Neutrophil (primary cell): ENCODE measurements at regions not wholly inside any gene's neighbourhood (a gene's known extent, or its start where the extent isn't known, plus 50 kb on each side); places are given as distances from the start of the nearest gene placed in this dataset.

Experiments
- H3K27ac ChIP-seq: fragments of 200-600 bp; sonication (generic); 2 replicates; pipeline ENCODE4 v1.5.1; 2016; ENCODE audit warnings: mild to moderate bottlenecking, moderate library complexity
- H3K27me3 ChIP-seq: fragments of 200-600 bp; sonication (generic); 2 replicates; pipeline ENCODE4 v1.6.0; 2016; ENCODE audit warnings: mild to moderate bottlenecking
- H3K36me3 ChIP-seq: fragments of 200-600 bp; sonication (generic); 2 replicates; pipeline ENCODE4 v1.5.1; 2017
- H3K4me1 ChIP-seq, 2 experiments: fragments of 200-600 bp in 1 of 2; sonication (generic) in 1 of 2; 1 replicate in 1 of 2; 2 replicates in 1 of 2; pipeline versions ENCODE4 v1.5.1 to v1.6.1; 2013 to 2016; ENCODE audit warnings: low read depth in 1 of 2, low read length in 1 of 2, mild to moderate bottlenecking in 1 of 2, moderate library complexity in 1 of 2; ENCODE audit not compliant: control insufficient read depth in 1 of 2, insufficient read depth in 1 of 2
- H3K4me3 ChIP-seq, 2 experiments: fragments of 200-600 bp in 1 of 2; sonication (generic) in 1 of 2; 1 replicate in 1 of 2; 2 replicates in 1 of 2; pipeline ENCODE4 v1.5.1; 2013 to 2016; ENCODE audit warnings: low read depth in 1 of 2, low read length in 1 of 2, mild to moderate bottlenecking in 1 of 2, moderate library complexity in 1 of 2
- H3K9me3 ChIP-seq: fragments of 200-600 bp; sonication (generic); 2 replicates; pipeline ENCODE4 v1.5.1; 2016
- TF ChIP-seq, protein P1 (sequence below): fragments of 200-600 bp; sonication (generic); IDR thresholded peaks from 2 replicates; pipeline ENCODE4 v1.5.1; 2016; ENCODE audit warnings: antibody characterized with exemption

DNA sequence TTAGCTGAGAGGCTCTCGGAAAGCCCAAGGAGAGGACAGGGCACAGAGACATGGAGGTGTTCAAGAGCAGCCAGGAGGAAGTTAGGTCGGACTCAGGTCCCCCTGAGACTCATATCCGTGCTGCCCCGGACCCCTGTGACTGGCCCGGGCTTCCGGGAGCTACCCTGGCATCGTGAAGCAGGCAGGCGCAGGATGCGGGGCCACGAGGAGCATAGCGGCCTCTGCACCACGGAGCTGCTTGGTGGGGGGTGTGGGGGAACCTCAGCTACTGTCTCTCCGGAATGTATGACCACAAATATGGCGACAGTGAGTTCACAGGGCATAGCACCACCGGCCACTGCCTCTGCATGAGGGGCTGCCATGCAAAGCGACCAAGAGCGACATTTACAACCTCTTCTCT lies 112.2 kb upstream of the GUCA2B start:
- peaks cover 24% of the 10 kb centered on the region for H3K27me3 ChIP-seq
- H3K27ac ChIP-seq = no peak overlapping the region

DNA sequence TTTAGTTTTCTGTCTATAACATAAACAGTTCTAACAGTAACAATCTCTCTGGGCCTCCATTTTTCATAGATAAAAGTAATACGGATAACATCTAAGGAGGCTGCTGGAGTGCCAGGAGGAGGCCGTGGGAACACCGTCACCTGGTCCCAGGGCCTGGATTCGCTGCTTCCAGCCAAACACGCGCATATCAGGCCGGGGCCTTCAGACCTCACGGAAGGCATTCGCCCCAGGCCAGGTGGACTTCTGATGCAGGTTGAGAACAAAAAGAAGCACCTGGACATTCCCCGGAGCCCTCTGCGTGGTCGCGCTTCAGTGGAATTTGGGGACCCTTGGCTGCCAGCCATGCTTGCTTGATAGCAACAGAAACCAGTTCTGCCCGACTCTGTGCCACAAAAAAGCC lies 113.1 kb upstream of the GUCA2B start:
- Histone ChIP-seq H3K4me1 (peaks cover 3 to 6% of the 10 kb centered on the region in 2 experiments), H3K9me3 (no peaks in the 10 kb centered on the region), H3K36me3 (no peaks in the 10 kb centered on the region), H3K4me3 (no peak overlapping the region), H3K27ac (no peak overlapping the region), H3K27me3 (peaks cover 28% of the 10 kb centered on the region)
- TF ChIP-seq, protein P1, sequence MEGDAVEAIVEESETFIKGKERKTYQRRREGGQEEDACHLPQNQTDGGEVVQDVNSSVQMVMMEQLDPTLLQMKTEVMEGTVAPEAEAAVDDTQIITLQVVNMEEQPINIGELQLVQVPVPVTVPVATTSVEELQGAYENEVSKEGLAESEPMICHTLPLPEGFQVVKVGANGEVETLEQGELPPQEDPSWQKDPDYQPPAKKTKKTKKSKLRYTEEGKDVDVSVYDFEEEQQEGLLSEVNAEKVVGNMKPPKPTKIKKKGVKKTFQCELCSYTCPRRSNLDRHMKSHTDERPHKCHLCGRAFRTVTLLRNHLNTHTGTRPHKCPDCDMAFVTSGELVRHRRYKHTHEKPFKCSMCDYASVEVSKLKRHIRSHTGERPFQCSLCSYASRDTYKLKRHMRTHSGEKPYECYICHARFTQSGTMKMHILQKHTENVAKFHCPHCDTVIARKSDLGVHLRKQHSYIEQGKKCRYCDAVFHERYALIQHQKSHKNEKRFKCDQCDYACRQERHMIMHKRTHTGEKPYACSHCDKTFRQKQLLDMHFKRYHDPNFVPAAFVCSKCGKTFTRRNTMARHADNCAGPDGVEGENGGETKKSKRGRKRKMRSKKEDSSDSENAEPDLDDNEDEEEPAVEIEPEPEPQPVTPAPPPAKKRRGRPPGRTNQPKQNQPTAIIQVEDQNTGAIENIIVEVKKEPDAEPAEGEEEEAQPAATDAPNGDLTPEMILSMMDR = no peak

More for the DNA sequence above, 112.2 kb upstream of the GUCA2B start:
- Histone ChIP-seq H3K36me3 (no peaks in the 10 kb centered on the region), H3K9me3 (no peaks in the 10 kb centered on the region), H3K4me3 (no peak overlapping the region), H3K4me1 (peaks cover 0 to 4% of the 10 kb centered on the region in 2 experiments)
- TF ChIP-seq, protein P1 = no peak

DNA sequence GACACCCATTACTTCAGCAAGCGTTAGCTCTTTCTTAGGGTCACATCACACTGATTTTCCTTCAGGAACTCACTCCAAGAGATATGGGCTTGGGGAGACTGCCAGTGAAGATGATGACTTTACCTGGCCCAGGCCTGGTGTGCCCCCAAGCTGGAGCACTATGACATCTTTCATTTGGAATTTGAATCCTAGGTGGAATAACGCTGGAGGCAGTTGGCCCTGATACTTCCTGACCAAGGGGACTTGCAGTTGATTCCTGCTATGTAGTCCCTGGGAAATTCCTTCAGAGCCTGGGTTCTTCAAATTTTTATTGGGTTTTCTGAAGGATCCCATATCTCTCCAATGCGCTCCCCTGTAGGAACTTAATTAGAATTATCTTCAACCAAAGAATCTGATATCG lies 114.9 kb upstream of the GUCA2B start:
- H3K4me1 ChIP-seq = peaks cover 12 to 14% of the 10 kb centered on the region in 2 experiments
- H3K36me3 ChIP-seq = no peaks in the 10 kb centered on the region
- TF ChIP-seq, protein P1 = no peak
- peaks cover 47% of the 10 kb centered on the region for H3K27me3 ChIP-seq
- H3K27ac ChIP-seq = no peak overlapping the region
- no peak overlapping the region for H3K4me3 ChIP-seq
- no peaks in the 10 kb centered on the region for H3K9me3 ChIP-seq

DNA sequence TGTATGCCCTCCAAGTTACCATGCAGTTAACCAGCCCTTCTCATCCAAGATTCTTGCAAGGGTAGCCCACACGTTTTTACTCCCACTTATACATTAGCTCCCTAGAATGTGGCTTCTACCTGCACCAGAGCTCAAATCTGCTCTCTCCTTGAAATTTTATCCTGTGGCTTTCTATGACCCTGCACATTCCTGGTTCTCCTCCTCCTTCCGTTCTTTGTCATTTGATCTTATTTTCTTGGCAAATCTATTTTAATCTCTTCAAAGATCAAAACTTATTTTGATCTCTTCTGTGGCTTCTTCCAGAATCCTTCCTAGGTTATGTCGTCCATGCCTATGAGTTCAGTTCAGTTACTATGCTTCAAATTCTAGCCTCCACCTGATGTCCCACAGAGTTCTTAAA lies 115.6 kb upstream of the GUCA2B start:
- no peaks in the 10 kb centered on the region for H3K36me3 ChIP-seq
- H3K4me1 ChIP-seq = peaks cover 12 to 14% of the 10 kb centered on the region in 2 experiments
- peaks cover 47% of the 10 kb centered on the region for H3K27me3 ChIP-seq
- H3K27ac ChIP-seq = no peak overlapping the region
- no peaks in the 10 kb centered on the region for H3K9me3 ChIP-seq
- H3K4me3 ChIP-seq = no peak overlapping the region
- TF ChIP-seq, protein P1 = no peak

DNA sequence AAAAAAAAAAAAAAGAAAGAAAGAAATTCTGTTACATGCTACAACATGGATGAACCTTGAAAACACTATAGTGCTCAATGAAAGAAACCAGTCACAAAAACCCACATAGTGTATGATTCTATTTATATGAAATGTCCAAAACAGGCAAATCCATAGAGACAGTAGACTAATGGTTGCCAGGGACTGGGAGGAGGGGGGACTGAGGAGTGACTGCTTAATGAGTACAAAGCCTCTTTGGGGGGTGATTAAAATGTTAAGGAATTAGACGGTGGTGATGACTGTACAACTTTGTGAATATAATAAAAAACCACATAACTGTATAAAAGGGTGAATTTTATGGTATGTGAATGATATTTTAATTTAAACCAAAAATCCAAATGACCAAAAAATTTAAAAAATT lies 116.0 kb upstream of the GUCA2B start:
- H3K9me3 ChIP-seq = no peaks in the 10 kb centered on the region
- TF ChIP-seq, protein P1 = no peak

More for the DNA sequence above, 116.0 kb upstream of the GUCA2B start:
- no peak overlapping the region for H3K27ac ChIP-seq
- peaks cover 47% of the 10 kb centered on the region for H3K27me3 ChIP-seq
- no peaks in the 10 kb centered on the region for H3K36me3 ChIP-seq
- H3K4me3 ChIP-seq = no peak overlapping the region
- H3K4me1 ChIP-seq = peaks cover 12 to 14% of the 10 kb centered on the region in 2 experiments
